Loucy (cell line): ENCODE measurements at regions not wholly inside any gene's neighbourhood (a gene's known extent, or its start where the extent isn't known, plus 50 kb on each side); places are given as distances from the start of the nearest gene placed in this dataset.

Experiments used
- H2AFZ ChIP-seq: fragments of 200-600 bp; sonication (generic); 2 replicates; pipeline ENCODE4 v1.6.0; 2016; ENCODE audit warnings: antibody characterized with exemption, mild to moderate bottlenecking, low read length, moderate library complexity
- H3F3A ChIP-seq: fragments of 200-600 bp; 2 replicates; pipeline ENCODE4 v1.6.0; 2016; ENCODE audit warnings: antibody characterized with exemption, low read depth, mild to moderate bottlenecking
- H3K27me3 ChIP-seq: fragments of 200-600 bp; sonication (generic); 2 replicates; pipeline ENCODE4 v1.6.1; 2014; ENCODE audit warnings: low read length, mild to moderate bottlenecking; ENCODE audit not compliant: insufficient read depth, poor library complexity, severe bottlenecking
- H3K36me3 ChIP-seq: fragments of 200-600 bp; sonication (generic); 2 replicates; pipeline ENCODE4 v1.6.1; 2016; ENCODE audit warnings: low read length; ENCODE audit not compliant: insufficient read depth
- H3K4me1 ChIP-seq: fragments of 200-600 bp; sonication (generic); 2 replicates; pipeline ENCODE4 v1.5.1; 2014; ENCODE audit warnings: low read length, mild to moderate bottlenecking; ENCODE audit not compliant: insufficient read depth, poor library complexity, severe bottlenecking
- H3K4me2 ChIP-seq: fragments of 200-600 bp; sonication (generic); 2 replicates; pipeline ENCODE4 v1.6.0; 2014; ENCODE audit warnings: antibody characterized with exemption, low read length, low read depth, mild to moderate bottlenecking; ENCODE audit not compliant: poor library complexity, severe bottlenecking
- H3K4me3 ChIP-seq: fragments of 200-600 bp; sonication (generic); 2 replicates; pipeline ENCODE4 v1.5.1; 2014; ENCODE audit warnings: low read length, mild to moderate bottlenecking, mixed read lengths; ENCODE audit not compliant: poor library complexity, severe bottlenecking
- H3K79me2 ChIP-seq: fragments of 200-600 bp; sonication (generic); 2 replicates; pipeline ENCODE4 v1.6.1; 2014; ENCODE audit warnings: low read length; ENCODE audit not compliant: insufficient read depth
- H3K9ac ChIP-seq: fragments of 200-600 bp; sonication (generic); 2 replicates; pipeline ENCODE4 v1.6.0; 2014; ENCODE audit warnings: mild to moderate bottlenecking, low read depth, low read length, moderate library complexity; ENCODE audit not compliant: poor library complexity, severe bottlenecking
- H3K9me2 ChIP-seq: fragments of 200-600 bp; sonication (generic); replicated peaks from 2 replicates; pipeline ENCODE4 v1.6.1; 2016; ENCODE audit warnings: low read depth, low read length, mixed read lengths
- H3K9me3 ChIP-seq: fragments of 200-600 bp; sonication (generic); 2 replicates; pipeline ENCODE4 v1.6.1; 2014; ENCODE audit warnings: mild to moderate bottlenecking, antibody characterized with exemption, low read length, low read depth; ENCODE audit not compliant: insufficient read depth
- H4K20me1 ChIP-seq: fragments of 200-600 bp; sonication (generic); 2 replicates; pipeline ENCODE4 v1.6.0; 2014; ENCODE audit warnings: antibody characterized with exemption, low read length, mild to moderate bottlenecking; ENCODE audit not compliant: insufficient read depth, poor library complexity, severe bottlenecking
- CTCF ChIP-seq: fragments of 200-600 bp; sonication (generic); conservative IDR thresholded peaks from 2 replicates; pipeline ENCODE4 v1.5.1; 2014; ENCODE audit warnings: mild to moderate bottlenecking, antibody characterized with exemption, low read length
- EZH2phosphoT487 ChIP-seq: fragments of 200-600 bp; IDR thresholded peaks from 2 replicates; pipeline ENCODE4 v1.6.1; 2018; ENCODE audit warnings: antibody characterized with exemption, mild to moderate bottlenecking, moderate library complexity, borderline replicate concordance

- no peak overlapping the region for H2AFZ ChIP-seq
- H3K4me3 ChIP-seq = no peak overlapping the region
- no peaks in the 10 kb centered on the region for H3F3A ChIP-seq
- no peak overlapping the region for H3K9ac ChIP-seq
- no peaks in the 10 kb centered on the region for H4K20me1 ChIP-seq
- H3K9me2 ChIP-seq = no peaks in the 10 kb centered on the region
- H3K27me3 ChIP-seq = no peaks in the 10 kb centered on the region
- H3K9me3 ChIP-seq = no peaks in the 10 kb centered on the region
- H3K4me1 ChIP-seq = peaks cover 24% of the 10 kb centered on the region
- TF ChIP-seq CTCF = no peak
- no peak for TF ChIP-seq EZH2phosphoT487
- H3K79me2 ChIP-seq = no peaks in the 10 kb centered on the region
- H3K36me3 ChIP-seq = no peaks in the 10 kb centered on the region
- no peak overlapping the region for H3K4me2 ChIP-seq
Observed at GRCh38 chr3:13130464-13131193, 57.4 kb upstream of the IQSEC1 start.

DNA sequence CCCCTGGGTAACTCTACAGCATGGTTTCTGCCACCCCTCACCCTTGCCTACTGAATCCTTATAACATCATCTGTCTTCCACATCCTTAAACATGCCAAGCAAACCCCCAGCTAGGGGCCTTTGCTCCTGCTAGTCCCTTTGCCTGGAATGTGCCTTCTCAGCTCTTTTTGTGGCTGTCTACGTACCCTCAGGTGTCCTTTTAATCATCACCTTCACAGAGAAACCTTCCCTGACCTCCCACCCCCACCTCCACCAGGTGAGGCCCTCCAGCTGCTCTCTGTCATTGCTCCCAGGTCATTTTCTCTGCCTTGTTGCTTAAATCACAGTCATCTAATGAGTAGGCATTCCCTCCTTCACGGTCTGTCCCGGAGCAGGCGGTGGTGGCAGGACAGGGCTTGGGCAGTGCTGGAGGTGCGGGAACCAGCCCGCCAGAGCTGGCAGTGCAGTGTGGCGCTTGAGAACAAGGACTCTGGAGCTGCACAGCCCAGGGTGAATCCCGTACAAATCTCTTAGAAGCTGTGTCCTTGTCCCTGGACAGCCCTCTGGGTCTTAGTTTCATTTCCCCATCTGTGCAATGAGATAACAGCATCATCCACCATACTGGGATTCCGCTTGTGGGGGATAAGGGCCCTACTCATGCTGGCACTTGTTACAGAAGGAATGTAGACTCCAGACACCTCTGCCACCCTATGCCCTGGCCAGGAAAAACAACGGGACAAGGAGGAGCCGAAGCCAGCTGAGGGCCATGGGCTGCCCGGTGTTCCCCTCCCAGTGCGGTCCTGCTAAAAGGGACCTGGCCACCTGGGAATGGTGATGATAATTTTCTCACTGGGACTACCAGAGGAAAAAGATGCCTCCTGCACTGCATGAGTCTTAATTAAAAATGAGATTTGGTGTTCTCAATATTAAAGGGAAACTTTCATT lies 52.1 kb upstream of the IQSEC1 start:
- Histone ChIP-seq H3K4me3 (no peak overlapping the region), H3K36me3 (no peaks in the 10 kb centered on the region), H3K27me3 (no peaks in the 10 kb centered on the region), H4K20me1 (no peaks in the 10 kb centered on the region), H3K79me2 (no peaks in the 10 kb centered on the region), H3K9ac (no peak overlapping the region), H3K9me2 (no peaks in the 10 kb centered on the region), H3K4me2 (no peak overlapping the region), H3F3A (no peaks in the 10 kb centered on the region), H3K9me3 (no peaks in the 10 kb centered on the region), H2AFZ (no peak overlapping the region), H3K4me1 (no peaks in the 10 kb centered on the region)
- TF ChIP-seq EZH2phosphoT487 (no peak), CTCF (no peak)

DNA sequence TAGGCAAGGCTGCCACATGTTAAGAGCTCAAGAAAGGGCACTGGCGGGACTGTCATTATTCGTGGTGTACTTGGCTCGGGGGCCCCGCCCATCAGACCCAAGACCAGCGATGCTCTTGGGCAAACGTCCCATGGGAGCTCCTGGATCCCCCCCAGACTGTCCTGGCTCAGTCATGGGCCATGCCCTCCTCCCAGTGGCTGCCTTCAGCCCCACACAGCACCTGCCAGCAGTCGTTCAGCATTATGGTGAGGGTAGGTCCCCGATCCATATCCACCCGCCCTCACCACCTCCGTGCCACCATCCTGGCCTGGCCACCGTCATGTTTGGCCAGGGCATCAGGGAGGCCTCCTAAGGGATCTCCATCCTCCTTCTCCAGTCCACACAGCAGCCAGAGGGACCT lies 51.4 kb upstream of the IQSEC1 start:
- TF ChIP-seq CTCF (no peak), EZH2phosphoT487 (no peak)
- no peaks in the 10 kb centered on the region for H3K27me3 ChIP-seq
- no peak overlapping the region for H2AFZ ChIP-seq

More for the DNA sequence above, 51.4 kb upstream of the IQSEC1 start:
- Histone ChIP-seq H3K9me3 (no peaks in the 10 kb centered on the region), H4K20me1 (no peaks in the 10 kb centered on the region), H3K4me2 (no peak overlapping the region), H3K9ac (no peak overlapping the region), H3K9me2 (no peaks in the 10 kb centered on the region), H3K36me3 (no peaks in the 10 kb centered on the region), H3F3A (no peaks in the 10 kb centered on the region), H3K4me1 (no peaks in the 10 kb centered on the region), H3K79me2 (no peaks in the 10 kb centered on the region), H3K4me3 (no peak overlapping the region)
